Skeletal muscle cell (primary cell): ENCODE measurements at regions not wholly inside any gene's neighbourhood (a gene's known extent, or its start where the extent isn't known, plus 50 kb on each side); places are given as distances from the start of the nearest gene placed in this dataset.
"Not testable (repeated sequence)": the region's sequence is repeated elsewhere in the genome, so short reads cannot be mapped to it uniquely, and the experiment has no call there.

Experiments used
- DNase-seq: peaks from one replicate; pipeline ENCODE4 v3.0.0-alpha.2; 2010; ENCODE audit warnings: low read depth
- H3K4me3 ChIP-seq: 2 replicates; pipeline ENCODE4 v1.5.1; 2011; ENCODE audit warnings: low read depth, mild to moderate bottlenecking, control low read depth, low read length, moderate library complexity

DNA sequence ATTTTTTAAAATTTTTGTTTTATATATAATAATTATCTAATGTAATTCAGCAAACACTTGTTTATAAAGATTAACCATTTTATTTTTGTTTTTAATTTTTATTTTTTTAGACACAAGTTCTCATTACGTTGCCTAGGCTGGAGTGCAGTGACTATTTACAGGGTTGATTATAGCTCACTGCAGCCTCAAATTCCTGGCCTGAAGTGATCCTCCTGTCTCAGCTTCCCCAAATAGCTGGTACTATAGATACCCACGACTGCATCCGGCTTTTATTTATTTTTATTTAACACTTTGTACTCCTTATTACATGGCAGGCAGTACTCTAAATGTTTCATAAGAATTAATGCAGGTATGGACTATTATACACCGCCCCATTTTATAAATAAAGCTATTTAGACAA, 288.7 kb downstream of the MDFIC start:
- no peak for DNase-seq
- H3K4me3 ChIP-seq: no peak overlapping the region

DNA sequence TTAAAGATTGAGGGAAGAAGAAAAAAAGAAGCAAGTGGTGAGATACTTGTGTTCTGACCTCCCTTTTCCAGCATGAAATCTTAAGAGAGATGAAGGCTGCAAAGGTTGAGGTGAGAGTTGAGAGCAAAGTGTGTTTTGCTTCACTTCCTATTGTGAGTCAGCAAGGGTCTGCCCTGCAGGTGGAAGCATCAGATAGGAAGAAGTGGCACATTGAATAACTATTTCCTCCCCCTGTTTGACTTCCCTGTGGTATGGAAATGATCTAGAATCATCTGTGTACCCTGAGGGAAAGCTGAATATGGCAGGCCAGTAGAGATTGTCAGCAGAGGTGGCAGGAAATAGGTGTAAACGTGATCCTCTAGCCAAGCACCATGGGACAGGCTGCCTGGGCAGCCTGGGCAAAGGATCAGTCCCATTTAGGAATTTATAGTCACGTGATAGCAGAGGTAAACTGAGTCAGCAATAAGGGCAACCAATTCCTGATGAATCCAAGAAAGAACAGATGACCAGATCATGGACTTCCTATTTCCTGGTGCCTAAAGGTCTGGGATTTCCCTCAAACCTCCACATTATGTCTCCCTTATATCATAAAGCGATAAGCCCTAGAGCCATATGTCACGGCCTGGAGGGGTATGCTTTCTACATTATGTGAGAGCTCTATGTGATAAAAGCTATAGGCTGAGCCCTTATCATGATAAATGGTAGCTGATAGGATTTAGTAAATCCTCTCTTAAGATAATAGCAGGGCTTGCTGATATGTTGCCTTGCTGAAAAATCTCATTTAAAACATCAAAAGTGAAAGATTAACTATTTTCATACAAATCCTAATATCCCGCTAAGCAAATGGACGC, 287.0 kb downstream of the MDFIC start:
- no peak for DNase-seq
- H3K4me3 ChIP-seq: no peak overlapping the region

DNA sequence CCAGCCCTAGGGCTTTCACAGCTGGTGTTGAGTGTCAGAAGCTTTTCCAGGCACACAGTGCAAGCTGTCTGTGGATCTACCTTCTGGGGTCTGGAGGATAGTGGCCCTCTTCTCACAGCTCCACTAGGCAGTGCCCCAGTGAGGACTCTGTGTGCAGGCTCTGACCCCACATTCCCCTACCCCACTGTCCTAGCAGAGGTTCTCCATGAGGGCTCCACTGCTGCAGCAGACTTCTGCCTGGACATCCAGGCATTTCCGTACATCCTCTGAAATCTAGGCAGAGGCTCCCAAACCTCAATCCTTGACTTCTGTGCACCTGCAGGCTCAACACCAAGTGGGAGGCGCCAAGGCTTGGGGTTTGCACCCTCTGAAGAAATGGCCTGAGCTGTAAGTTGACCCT, 284.5 kb downstream of the MDFIC start:
- not testable (repeated sequence) for DNase-seq, H3K4me3 ChIP-seq

DNA sequence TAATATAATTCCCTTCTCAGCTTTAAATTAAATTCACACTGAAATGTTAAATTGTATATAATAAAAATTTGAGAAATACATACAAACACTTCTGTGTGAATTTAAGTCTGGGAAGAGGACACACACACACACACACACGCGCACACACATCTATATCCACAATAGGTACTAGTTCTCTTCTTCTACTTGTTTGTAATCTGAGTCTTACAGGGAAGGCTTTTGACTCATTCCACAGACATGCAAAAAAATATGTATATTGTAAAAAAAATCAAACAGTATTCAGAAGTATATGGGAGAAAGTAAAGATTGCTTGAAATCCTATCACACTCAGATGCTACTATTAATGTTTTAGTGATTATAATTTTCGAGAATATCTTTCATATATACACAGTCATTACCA, 276.2 kb downstream of the MDFIC start:
- DNase-seq: no peak
- no peak overlapping the region for H3K4me3 ChIP-seq

DNA sequence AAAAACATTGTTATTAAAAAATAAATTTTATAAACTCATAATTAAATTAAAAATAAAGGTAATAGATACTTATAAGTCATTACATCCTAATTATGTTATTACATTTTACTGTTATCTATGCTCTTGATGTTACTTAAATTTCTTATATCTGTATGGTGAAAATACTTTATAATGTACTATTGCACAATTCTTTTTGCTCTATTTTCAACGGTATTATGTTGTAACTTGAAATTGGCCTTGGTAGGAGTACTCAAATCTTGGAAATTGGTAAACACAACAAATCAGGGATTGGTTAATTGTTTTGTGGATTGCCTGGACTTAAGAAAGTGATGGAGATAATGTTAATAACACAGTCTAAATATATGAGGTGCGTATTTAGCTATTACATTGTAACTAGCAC, 273.3 kb downstream of the MDFIC start:
- DNase-seq: no peak

DNA sequence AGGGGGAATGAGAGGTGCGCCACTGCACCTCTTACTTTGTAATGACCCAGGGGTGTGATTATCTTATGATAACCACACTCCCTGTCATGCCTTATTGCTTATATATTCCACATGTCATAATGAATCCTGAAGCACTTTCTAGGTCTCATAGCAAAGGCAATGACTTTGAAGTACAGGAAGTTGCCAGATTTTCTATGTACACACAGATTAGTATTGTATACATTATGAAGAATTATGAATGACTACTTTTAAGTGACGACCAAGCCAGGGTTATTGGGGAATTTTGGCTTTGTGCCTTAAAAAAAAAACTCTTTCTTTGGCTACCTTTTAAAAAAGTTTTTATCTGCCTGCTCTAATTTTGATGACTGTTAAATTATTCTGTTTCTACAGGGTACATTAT, 269.6 kb downstream of the MDFIC start:
- DNase-seq: no peak

More for the DNA sequence above, 273.3 kb downstream of the MDFIC start:
- H3K4me3 ChIP-seq: no peak overlapping the region

DNA sequence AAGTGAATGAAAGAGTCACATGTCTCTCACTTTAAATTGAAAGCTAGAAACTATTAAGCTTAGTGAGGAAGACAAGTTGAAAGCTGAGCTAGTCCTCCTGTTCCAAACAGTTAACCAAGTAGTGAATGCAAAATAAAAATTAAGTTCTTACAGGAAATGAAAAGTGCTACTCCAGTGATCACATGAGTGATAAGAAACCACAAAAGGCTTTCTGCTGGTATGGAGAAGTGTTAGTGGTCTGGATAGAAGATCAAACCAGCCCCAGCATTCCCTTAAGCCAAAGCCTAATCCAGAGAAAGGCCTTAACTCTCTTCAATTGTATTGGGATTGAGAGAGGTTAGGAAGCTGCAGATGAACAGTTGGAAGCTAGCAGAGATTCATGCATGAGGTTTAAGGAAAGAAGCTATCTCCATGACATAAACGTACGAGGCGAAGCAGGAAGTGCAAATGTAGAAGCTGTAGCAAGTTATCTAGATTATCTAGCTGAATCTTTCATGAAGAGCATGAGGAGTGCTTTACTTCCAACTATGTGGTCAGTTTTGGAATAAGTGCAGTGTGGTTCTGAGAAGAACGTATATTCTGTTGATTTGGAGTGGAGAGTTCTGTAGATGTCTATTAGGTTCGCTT, 261.6 kb downstream of the MDFIC start:
- DNase-seq: no peak
- H3K4me3 ChIP-seq: no peak overlapping the region

More for the DNA sequence above, 269.6 kb downstream of the MDFIC start:
- no peak overlapping the region for H3K4me3 ChIP-seq

DNA sequence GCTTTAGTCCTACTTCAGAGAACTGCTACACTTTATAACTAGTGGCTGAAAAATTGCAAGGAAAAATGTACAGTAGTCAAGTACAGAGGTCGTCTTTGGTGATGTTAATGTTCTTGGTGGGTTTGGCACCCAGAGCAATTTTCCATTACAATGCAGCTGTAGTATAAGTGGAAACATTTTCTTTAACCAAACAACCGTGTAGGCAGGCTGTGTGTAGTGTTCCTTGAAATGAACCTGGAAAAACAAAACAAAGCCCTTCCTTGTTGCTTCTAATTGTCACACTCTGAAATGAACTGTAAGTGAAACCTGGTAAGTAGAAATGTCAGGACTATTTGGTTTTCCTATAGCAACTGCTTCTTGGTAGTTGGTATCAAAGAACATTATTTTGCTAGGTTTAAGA, 256.9 kb downstream of the MDFIC start:
- no peak for DNase-seq
- no peak overlapping the region for H3K4me3 ChIP-seq

DNA sequence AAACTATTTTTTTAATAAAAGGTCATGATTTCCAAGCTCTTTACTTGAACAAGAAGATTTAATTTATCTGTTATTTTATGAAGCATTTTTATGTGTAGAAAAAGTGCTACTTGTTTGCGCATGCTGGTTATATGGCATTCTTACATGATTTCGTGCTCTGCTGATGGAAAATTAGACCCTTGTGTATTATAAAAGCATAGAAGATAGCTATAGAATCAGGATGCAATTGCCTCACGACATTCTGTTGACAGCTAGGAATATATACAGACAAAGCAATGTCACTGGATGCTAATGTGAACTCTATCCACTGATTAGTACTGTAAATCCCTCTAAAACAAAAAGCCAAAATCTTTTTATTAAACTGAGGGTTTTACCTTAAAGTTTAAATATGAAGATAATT, 255.9 kb downstream of the MDFIC start:
- H3K4me3 ChIP-seq: no peak overlapping the region
- DNase-seq: no peak

DNA sequence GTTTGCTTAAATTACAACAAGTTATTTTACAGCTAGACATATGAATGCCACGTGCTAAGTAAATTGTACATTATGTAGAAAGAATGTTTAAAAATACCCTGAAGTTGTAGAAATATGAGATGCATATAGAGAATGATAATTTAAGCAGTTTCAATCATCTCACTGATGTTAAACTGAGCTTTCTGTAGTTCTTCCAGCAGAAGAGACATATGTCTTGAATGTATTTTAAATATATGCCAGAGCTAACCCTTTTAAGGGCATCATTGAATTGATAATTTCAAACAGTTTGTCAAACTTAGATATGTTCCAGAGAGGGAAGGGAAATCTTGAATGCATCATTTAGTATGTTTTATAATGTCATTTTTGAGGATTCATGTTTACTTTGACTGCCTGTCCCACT, 255.2 kb downstream of the MDFIC start:
- no peak for DNase-seq
- no peak overlapping the region for H3K4me3 ChIP-seq

DNA sequence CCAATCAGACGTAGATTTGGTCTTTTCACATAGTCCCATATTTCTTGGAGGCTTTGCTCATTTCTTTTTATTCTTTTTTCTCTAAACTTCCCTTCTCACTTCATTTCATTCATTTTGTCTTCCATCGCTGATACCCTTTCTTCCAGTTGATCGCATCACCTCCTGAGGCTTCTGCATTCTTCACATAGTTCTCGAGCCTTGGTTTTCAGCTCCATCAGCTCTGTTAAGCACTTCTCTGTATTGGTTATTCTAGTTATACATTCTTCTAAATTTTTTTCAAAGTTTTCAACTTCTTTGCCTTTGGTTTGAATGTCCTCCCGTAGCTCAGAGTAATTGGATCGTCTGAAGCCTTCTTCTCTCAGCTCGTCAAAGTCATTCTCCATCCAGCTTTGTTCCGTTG, 250.5 kb downstream of the MDFIC start:
- not testable (repeated sequence) for H3K4me3 ChIP-seq, DNase-seq

DNA sequence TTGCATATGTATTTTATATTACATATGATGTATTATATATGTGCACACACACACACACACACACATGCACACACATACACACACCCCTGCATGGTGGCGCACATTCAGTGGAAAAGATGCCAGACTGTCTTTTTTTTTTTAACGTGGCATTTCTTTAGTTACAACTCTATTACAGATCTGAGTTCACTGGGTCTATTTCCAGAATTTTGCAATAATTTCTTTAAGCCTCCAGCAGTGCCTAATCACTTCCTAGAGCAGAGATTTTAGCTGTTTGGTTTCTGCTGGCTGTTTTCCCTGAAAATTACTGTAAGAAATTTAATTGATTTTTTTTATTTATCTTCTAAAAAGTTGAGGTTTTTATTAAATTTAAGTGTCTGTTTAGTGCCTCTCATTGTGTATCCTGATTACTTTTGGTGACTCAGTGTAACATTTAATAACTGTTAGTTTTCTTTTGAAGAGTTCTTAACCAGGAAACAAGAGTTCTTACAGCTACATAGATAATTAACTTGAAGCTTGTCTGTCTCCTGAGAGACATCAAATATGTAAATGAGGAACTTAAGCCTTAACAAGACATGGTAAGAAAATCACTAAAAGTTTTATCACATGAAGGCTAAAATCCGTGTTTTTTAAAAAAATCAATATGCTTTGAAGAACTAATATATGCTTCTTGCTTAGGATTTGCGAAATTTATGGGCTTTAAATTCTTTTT, 232.0 kb downstream of the MDFIC start:
- DNase-seq: no peak
- H3K4me3 ChIP-seq: no peak overlapping the region

DNA sequence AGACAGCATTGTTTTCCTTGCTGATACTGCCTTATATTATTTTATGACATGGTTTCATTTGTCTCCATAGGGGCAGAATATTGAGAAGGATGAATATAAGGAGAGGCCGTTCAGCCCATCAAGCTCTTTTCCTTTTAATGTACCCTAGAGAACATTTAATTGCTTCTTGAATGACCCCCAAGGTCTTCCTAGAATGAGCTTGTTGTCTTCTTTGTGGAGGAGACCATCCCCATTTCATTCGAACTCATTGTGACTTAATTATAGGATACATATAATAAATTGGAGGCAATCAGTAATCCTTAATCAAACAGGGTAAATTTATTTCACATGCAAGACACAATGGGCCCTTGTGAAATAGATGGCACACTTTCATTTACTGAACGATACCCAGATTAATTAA, 231.3 kb downstream of the MDFIC start:
- DNase-seq: no peak
- no peak overlapping the region for H3K4me3 ChIP-seq

DNA sequence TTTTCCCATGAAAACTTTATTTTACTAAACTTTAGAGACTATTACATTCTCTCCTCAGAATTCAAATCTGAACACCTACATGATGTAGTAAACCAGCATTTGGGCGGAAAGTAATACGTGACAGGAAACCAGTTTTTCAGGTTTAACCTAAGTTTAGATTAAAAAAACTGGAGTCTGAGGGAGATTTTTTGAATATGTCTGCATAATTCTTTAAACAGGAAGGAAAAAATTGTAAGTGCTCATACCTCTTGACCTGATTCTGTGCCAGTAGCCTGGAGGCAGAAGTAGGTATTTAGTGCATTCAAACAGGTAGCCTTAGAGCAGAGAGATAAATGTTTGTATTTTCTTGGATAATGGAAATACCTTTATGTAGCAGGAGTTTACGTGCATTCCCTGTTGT, 224.3 kb downstream of the MDFIC start:
- no peak overlapping the region for H3K4me3 ChIP-seq
- DNase-seq: no peak

DNA sequence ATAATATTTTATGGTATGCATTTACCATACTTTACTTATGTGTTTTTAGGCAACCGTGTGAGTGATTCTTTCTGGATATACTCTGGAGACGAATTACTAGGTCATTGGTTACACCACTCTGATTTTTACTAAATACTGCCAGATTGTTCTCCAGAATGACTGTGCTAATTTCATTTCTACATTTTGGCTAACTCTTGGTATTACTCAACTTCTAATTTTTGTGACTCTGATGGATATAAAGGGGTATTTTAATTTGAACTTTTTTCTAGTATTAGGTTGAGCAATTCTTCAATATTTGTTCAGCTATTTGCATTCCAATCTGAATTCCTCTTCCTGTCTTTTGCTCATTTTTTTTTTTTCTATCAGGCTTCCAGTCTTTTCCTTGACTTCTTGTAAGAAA, 223.6 kb downstream of the MDFIC start:
- H3K4me3 ChIP-seq: no peak overlapping the region
- DNase-seq: peak; percentile 74

DNA sequence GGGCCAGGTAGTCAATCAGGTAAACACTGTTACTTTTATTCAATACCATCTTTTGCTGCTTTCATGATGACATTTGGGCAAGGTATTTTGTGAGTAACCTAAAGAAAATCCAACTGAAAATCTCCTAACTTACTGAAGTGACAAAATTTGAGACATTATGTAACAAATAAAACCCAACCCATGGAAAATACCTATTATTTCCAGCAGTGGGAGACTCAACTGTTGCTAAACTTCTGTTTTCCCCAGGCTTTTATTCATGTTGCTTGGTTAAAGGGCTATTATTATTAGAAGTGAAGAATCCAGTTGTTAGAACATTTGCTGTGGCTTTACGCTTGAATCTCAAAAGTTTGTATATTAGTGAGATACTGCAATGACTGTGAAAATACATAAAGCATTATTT, 215.9 kb downstream of the MDFIC start:
- DNase-seq: no peak
- no peak overlapping the region for H3K4me3 ChIP-seq

DNA sequence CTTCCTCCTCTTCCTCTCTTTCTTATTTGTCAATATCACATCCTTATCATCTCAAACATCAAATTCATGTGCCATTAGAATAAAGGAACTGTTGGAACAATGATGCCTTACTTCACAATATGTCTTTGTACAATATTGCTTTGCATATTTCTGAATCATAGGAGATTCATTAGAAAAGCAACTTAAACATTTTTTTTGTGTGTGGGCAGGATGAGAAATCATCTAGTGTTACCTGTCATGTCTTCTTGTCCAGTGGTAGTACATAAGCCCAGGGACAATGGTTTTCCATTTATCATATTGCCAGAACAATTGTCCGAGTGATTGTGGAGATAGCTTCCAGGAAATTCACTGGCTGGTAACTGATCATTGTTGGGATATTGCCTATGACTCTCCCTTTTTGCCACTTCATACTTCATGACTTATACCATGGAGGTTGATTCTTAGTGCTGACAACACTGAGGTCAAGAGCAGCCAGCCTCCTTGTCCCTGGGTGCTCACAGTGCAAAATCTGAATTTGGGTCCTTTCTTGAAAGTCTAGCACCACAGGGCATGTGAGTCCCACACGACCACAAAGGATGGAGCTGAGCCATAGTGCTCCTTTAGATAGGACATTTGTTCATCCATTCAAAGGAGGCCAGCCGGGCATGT, 215.0 kb downstream of the MDFIC start:
- H3K4me3 ChIP-seq: no peak overlapping the region
- DNase-seq: no peak

DNA sequence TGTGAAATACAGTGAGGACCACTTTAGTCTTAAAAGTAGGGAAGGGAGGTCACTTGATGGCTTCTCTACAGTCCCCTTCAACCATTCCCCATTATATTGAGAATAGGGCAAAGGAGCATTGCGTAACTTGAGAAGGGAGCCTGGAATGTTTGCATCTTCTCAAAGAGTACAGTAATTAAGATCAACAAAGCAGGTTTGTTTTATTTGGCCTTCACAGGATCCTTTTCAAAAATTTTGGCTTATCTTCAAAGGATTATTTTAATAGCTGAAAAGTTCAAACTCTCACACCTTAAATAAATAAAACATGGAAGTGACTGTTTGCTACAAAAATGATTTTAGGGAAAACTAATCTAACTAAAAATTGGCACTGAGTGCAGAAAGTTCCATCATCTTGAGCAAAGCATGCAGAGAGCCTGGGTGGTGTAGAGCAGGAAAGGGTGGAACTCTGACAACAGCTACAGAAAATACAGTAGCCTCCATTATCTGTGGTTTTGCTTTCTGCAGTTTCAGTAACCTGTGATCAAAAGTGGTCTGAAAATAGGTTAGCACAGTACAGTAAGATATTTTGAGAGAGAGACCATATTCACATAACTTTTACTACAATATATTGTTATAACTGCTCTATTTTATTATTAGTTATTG, 214.0 kb downstream of the MDFIC start:
- no peak overlapping the region for H3K4me3 ChIP-seq
- no peak for DNase-seq

DNA sequence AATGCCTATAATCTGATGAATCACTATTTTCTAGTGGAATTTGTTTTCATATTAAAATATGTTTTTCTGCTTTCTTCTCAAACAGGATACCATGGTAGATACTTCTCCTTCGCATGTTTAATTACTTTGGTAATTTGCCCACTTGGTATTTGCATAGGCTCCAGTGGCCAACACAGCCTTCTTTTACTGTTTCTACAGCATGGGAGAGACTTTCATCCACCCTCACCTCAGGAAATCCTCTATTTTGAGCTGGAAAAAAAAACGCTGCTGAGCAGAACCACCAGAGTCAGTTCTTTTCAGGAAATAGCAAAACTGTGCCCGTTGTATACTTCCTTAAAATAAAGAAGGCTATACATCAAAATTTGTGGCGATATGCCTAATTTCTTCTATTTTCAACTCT, 213.3 kb downstream of the MDFIC start:
- no peak overlapping the region for H3K4me3 ChIP-seq
- DNase-seq: no peak

DNA sequence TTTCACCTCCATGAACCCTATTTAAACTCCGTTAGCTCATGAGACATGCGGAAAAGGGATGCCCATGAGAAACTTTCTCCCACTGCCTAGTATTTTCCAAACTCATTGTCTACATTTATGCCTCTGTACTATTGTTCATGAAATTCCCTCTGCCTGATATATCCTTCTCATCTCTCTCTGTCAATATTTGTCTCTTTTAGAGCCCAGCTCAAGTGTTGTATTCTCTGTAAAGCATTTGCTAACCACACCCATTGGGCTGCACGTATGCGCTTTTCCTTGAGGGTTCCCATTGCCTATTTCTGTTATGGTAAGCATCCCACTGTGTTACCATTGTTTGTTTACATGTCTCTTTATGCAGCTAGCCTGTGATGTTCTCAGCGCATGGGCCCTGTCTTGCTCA, 211.4 kb downstream of the MDFIC start:
- DNase-seq: no peak
- H3K4me3 ChIP-seq: no peak overlapping the region
